ENCODE measurements at regions not wholly inside any gene's neighbourhood (a gene's known extent, or its start where the extent isn't known, plus 50 kb on each side); places are given as distances from the start of the nearest gene placed in this dataset.
"Not testable (repeated sequence)": the region's sequence is repeated elsewhere in the genome, so short reads cannot be mapped to it uniquely, and the experiment has no call there.

GRCh38 chr19:28299649-28300048, 913.3 kb downstream of the UQCRFS1 start:
- no peak for DNase-seq

- DNase-seq: no peak
Measured at GRCh38 chr19:28297586-28298157, 915.3 kb downstream of the UQCRFS1 start.

- peak; percentile 59 for DNase-seq
Measured at GRCh38 chr19:28297036-28297435, 915.9 kb downstream of the UQCRFS1 start.

- DNase-seq: peak; percentile 91
Measured at GRCh38 chr19:28296506-28296905, 916.4 kb downstream of the UQCRFS1 start.

GRCh38 chr19:28294975-28295374, 918.0 kb downstream of the UQCRFS1 start:
- DNase-seq: not testable (repeated sequence)

- peak; percentile 60 for DNase-seq
Measured at GRCh38 chr19:28294395-28294794, 918.6 kb downstream of the UQCRFS1 start.

GRCh38 chr19:28293685-28294084, 919.3 kb downstream of the UQCRFS1 start:
- DNase-seq: no peak

- no peak for DNase-seq
Measured at GRCh38 chr19:28292822-28293500, 920.0 kb downstream of the UQCRFS1 start.

GRCh38 chr19:28291874-28292273, 921.1 kb downstream of the UQCRFS1 start:
- no peak for DNase-seq

GRCh38 chr19:28290963-28291657, 921.8 kb downstream of the UQCRFS1 start:
- no peak for DNase-seq

GRCh38 chr19:28289295-28290063, 923.5 kb downstream of the UQCRFS1 start:
- peak; percentile 81 for DNase-seq

- DNase-seq: no peak
Measured at GRCh38 chr19:28288572-28289264, 924.2 kb downstream of the UQCRFS1 start.

GRCh38 chr19:28285917-28286316, 927.0 kb downstream of the UQCRFS1 start:
- DNase-seq: no peak

- no peak for DNase-seq
Measured at GRCh38 chr19:28285078-28285477, 927.9 kb downstream of the UQCRFS1 start.

- no peak for DNase-seq
Measured at GRCh38 chr19:28284389-28284788, 928.6 kb downstream of the UQCRFS1 start.

- DNase-seq: no peak
Measured at GRCh38 chr19:28283592-28283991, 929.4 kb downstream of the UQCRFS1 start.

- DNase-seq: no peak
Measured at GRCh38 chr19:28281676-28282075, 931.3 kb downstream of the UQCRFS1 start.

- no peak for DNase-seq
Measured at GRCh38 chr19:28264556-28264955, 948.4 kb downstream of the UQCRFS1 start.

GRCh38 chr19:28258829-28259228, 954.1 kb downstream of the UQCRFS1 start:
- DNase-seq: no peak

- no peak for DNase-seq
Measured at GRCh38 chr19:28257396-28257795, 955.6 kb downstream of the UQCRFS1 start.

GRCh38 chr19:28247243-28247642, 965.7 kb downstream of the UQCRFS1 start:
- DNase-seq: no peak

GRCh38 chr19:28245937-28246336, 967.0 kb downstream of the UQCRFS1 start:
- DNase-seq: no peak

GRCh38 chr19:28244966-28245365, 968.0 kb downstream of the UQCRFS1 start:
- no peak for DNase-seq

Data from fibroblast of skin of right quadriceps (primary cell).